Osteoblast (primary cell): ENCODE measurements at regions not wholly inside any gene's neighbourhood (a gene's known extent, or its start where the extent isn't known, plus 50 kb on each side); places are given as distances from the start of the nearest gene placed in this dataset.

Experiments used
- DNase-seq: peaks from one replicate; pipeline ENCODE4 v3.0.0; 2011; ENCODE audit warnings: low spot score, mixed read lengths; ENCODE audit not compliant: insufficient read length; ENCODE audit errors: missing footprints
- H2AFZ ChIP-seq: 2 replicates; pipeline ENCODE4 v1.6.0; 2011; ENCODE audit warnings: mild to moderate bottlenecking, low read length
- H3K27ac ChIP-seq: 2 replicates; pipeline ENCODE4 v1.5.1; 2011; ENCODE audit warnings: mild to moderate bottlenecking, low read depth, low read length, moderate library complexity
- H3K27me3 ChIP-seq: 2 replicates; pipeline ENCODE4 v1.6.0; 2012; ENCODE audit warnings: mild to moderate bottlenecking, control low read depth, inconsistent platforms, low read length, moderate library complexity; ENCODE audit not compliant: insufficient read depth
- H3K36me3 ChIP-seq: 2 replicates; pipeline ENCODE4 v1.5.1; 2011; ENCODE audit warnings: mild to moderate bottlenecking, low read length, control low read depth, moderate library complexity; ENCODE audit not compliant: insufficient read depth
- H3K4me1 ChIP-seq: 2 replicates; pipeline ENCODE4 v1.5.1; 2011; ENCODE audit warnings: mild to moderate bottlenecking, low read length, control low read depth, moderate library complexity; ENCODE audit not compliant: insufficient read depth
- H3K4me2 ChIP-seq: 2 replicates; pipeline ENCODE4 v1.6.0; 2011; ENCODE audit warnings: mild to moderate bottlenecking, low read length; ENCODE audit not compliant: insufficient read depth
- H3K4me3 ChIP-seq: fragments of 200-600 bp; sonication (generic); 3 replicates; pipeline ENCODE4 v1.5.1; 2012; ENCODE audit warnings: mild to moderate bottlenecking, low read length, inconsistent platforms; ENCODE audit not compliant: insufficient read depth
- H3K79me2 ChIP-seq: 2 replicates; pipeline ENCODE4 v1.6.0; 2012; ENCODE audit warnings: mild to moderate bottlenecking, low read length, control low read depth, inconsistent platforms; ENCODE audit not compliant: insufficient read depth
- H3K9me3 ChIP-seq: 2 replicates; pipeline ENCODE4 v1.5.1; 2011; ENCODE audit warnings: low read depth, low read length, control low read depth
- H4K20me1 ChIP-seq: 2 replicates; pipeline ENCODE4 v1.6.0; 2012; ENCODE audit warnings: mild to moderate bottlenecking, low read length, control low read depth; ENCODE audit not compliant: insufficient read depth
- TF ChIP-seq, protein P1 (sequence below): IDR thresholded peaks from 2 replicates; pipeline ENCODE4 v1.5.1; 2011; ENCODE audit warnings: mild to moderate bottlenecking, low read depth, low read length, moderate library complexity; ENCODE audit errors: extremely low read depth

- no peaks in the 10 kb centered on the region for H3K9me3 ChIP-seq
- H3K4me2 ChIP-seq: no peak overlapping the region
- H3K27ac ChIP-seq: no peak overlapping the region
- H3K36me3 ChIP-seq: no peaks in the 10 kb centered on the region
- no peaks in the 10 kb centered on the region for H3K27me3 ChIP-seq
- no peak overlapping the region for H2AFZ ChIP-seq
- TF ChIP-seq, protein P1, sequence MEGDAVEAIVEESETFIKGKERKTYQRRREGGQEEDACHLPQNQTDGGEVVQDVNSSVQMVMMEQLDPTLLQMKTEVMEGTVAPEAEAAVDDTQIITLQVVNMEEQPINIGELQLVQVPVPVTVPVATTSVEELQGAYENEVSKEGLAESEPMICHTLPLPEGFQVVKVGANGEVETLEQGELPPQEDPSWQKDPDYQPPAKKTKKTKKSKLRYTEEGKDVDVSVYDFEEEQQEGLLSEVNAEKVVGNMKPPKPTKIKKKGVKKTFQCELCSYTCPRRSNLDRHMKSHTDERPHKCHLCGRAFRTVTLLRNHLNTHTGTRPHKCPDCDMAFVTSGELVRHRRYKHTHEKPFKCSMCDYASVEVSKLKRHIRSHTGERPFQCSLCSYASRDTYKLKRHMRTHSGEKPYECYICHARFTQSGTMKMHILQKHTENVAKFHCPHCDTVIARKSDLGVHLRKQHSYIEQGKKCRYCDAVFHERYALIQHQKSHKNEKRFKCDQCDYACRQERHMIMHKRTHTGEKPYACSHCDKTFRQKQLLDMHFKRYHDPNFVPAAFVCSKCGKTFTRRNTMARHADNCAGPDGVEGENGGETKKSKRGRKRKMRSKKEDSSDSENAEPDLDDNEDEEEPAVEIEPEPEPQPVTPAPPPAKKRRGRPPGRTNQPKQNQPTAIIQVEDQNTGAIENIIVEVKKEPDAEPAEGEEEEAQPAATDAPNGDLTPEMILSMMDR: no peak
- H3K79me2 ChIP-seq: no peaks in the 10 kb centered on the region
- no peaks in the 10 kb centered on the region for H4K20me1 ChIP-seq
- H3K4me1 ChIP-seq: peaks cover 10% of the 10 kb centered on the region
- no peak for DNase-seq
- no peak overlapping the region for H3K4me3 ChIP-seq
Observed at GRCh38 chr1:208475449-208475848, 231.3 kb upstream of the PLXNA2 start.

- DNase-seq: no peak
- no peak overlapping the region for H3K4me3 ChIP-seq
- peak overlapping the region; percentile 47 for H2AFZ ChIP-seq
- TF ChIP-seq, protein P1: peak; percentile 50
- H4K20me1 ChIP-seq: no peaks in the 10 kb centered on the region
- peaks cover 10% of the 10 kb centered on the region for H3K4me1 ChIP-seq
- H3K79me2 ChIP-seq: no peaks in the 10 kb centered on the region
- H3K36me3 ChIP-seq: no peaks in the 10 kb centered on the region
- no peaks in the 10 kb centered on the region for H3K27me3 ChIP-seq
- no peak overlapping the region for H3K4me2 ChIP-seq
- H3K27ac ChIP-seq: no peak overlapping the region
- H3K9me3 ChIP-seq: no peaks in the 10 kb centered on the region
Observed at GRCh38 chr1:208475951-208476845, 232.0 kb upstream of the PLXNA2 start.

DNA sequence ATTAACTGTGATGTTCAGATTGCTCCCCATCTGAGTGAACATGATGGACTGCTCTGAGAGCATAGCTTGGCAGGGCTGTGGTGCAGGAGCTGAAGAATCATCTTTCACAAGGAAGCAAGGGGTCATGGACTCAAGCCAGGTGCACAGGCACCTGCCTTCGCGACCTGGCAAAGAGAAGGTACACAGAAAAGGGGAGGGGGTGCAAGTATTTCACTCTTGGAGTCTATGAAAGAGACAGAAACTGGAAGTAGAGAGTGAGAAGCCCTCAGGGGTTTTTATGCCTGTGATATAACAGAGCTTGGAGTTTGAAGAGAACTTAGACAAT lies 232.6 kb upstream of the PLXNA2 start:
- Histone ChIP-seq H3K9me3 (no peaks in the 10 kb centered on the region), H3K4me2 (no peak overlapping the region), H3K4me1 (peaks cover 10% of the 10 kb centered on the region), H3K36me3 (no peaks in the 10 kb centered on the region), H4K20me1 (no peaks in the 10 kb centered on the region), H3K27ac (no peak overlapping the region), H3K4me3 (no peak overlapping the region), H3K27me3 (no peaks in the 10 kb centered on the region), H3K79me2 (no peaks in the 10 kb centered on the region), H2AFZ (no peak overlapping the region)
- no peak for DNase-seq
- TF ChIP-seq, protein P1: no peak

- H2AFZ ChIP-seq: no peak overlapping the region
- H3K27ac ChIP-seq: no peak overlapping the region
- no peak for DNase-seq
- no peaks in the 10 kb centered on the region for H3K9me3 ChIP-seq
- no peaks in the 10 kb centered on the region for H3K79me2 ChIP-seq
- H3K4me1 ChIP-seq: peaks cover 10% of the 10 kb centered on the region
- H4K20me1 ChIP-seq: no peaks in the 10 kb centered on the region
- H3K27me3 ChIP-seq: no peaks in the 10 kb centered on the region
- H3K36me3 ChIP-seq: no peaks in the 10 kb centered on the region
- H3K4me2 ChIP-seq: no peak overlapping the region
- TF ChIP-seq, protein P1: no peak
- H3K4me3 ChIP-seq: no peak overlapping the region
Observed at GRCh38 chr1:208479435-208479834, 235.3 kb upstream of the PLXNA2 start.
